RPMI7951 (cell line): ENCODE measurements at regions not wholly inside any gene's neighbourhood (a gene's known extent, or its start where the extent isn't known, plus 50 kb on each side); places are given as distances from the start of the nearest gene placed in this dataset.
"Not testable (repeated sequence)": the region's sequence is repeated elsewhere in the genome, so short reads cannot be mapped to it uniquely, and the experiment has no call there.

Source experiments
- DNase-seq: peaks from one replicate; pipeline ENCODE4 v3.0.0-alpha.2; 2012; ENCODE audit warnings: low read depth

DNA sequence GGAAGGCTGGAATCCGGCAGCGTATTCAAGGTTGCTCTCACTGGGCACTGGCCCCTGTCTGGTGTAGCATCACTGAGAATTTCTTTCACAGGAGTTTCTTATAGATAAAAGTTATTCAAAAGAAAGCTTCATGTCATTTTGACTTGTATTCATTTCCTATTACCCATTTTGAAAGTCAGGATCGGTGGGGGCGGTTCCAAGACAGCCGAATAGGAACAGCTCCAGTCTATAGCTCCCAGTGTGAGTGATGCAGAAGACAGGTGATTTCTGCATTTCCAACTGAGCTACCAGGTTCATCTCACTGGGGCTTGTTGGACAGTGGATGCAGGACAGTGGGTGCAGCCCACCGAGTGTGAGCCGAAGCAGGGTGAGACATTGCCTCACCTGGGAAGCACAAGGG is 51.5 kb upstream of the CDC42EP3 start:
- not testable (repeated sequence) for DNase-seq

DNA sequence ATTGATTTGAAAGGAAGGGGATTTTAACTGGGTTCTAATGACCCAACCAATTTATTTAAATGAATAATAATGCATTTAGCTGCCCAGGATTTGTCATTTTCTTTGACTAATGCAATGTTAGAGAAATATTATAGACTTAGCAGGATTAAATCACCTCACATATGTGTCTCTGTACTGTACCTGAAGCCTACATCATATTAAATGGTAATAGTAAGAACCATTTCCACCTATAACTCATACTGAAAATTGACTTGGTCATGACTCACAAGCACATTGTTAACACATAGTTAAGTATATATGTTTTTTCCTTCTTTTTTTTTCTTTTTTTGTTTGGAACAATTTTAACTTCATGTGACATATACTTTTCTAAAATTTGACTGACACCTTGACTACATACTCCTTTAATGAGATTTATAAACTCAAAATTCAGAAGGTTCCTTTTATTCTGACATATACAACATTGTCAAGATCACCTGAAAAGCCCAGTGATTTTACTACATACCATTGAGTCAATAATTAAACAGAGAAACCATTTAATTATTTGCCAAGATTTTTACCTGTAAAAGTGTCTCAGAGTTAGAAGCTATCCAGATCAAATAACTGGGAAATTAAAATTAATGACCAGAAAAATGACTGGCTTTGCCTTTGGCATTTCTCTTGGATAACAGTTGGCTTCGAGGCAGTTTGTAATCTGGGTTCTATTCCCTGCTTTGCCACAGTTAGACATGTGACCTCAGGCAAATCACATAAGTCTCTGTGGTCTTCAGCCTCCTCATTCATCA is 58.8 kb upstream of the CDC42EP3 start:
- no peak for DNase-seq

DNA sequence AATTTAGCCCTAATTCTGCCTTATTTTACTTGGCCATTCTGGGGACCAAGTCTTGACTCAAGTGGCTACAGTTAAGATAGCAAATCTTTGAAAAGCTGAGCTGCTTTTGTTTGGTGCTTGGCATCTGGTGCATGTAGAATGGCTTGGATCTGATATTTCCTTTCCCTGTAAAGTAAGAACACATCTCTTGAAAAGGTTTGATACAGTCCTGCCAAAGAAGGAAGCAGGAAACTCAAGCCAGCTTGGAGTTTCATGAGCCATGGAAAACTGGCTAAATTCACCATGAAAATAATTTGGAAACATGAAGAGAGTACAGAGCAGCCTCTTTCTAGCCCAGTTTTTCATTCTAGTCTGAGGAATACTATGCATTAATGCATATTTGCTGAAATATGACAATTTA is 61.0 kb upstream of the CDC42EP3 start:
- DNase-seq = not testable (repeated sequence)

DNA sequence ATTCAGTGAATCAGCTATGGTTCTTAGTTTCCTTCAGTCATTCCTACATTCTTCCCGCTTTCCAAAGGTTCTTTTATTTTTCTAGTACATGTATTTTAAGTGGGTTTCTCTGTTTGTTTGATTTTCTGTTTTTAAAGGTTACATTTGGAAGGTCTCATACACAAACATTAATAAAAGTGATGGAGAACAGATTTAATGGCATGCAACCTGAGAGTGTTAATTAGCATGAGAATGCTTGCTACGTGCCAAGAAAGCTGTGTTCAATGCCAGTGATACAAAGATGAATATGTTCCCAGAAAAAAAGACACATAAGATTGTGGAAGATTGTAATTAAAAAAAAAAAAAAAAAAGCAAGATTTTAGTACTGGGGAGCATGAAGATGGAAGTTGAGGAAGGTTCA is 61.8 kb upstream of the CDC42EP3 start:
- DNase-seq = no peak

DNA sequence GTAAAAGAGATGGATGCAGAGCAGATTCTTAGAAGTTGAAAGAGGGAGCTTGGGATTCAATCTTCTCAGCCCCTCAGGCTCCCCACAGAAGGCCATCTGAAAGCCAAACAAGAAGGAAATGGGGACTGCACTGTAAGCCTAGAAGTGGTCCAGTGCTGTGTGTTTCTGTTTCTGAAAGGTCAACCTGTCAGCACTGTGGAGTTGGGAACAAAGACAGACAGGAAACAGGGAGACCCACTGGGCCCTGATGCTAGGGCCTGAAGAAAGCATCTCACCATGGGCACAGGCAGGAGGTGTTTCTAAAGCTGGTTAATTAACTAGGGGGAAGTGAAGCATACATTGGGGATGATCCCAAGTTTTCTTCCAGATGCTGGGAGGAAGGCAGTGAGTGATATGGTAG is 62.5 kb upstream of the CDC42EP3 start:
- not testable (repeated sequence) for DNase-seq

DNA sequence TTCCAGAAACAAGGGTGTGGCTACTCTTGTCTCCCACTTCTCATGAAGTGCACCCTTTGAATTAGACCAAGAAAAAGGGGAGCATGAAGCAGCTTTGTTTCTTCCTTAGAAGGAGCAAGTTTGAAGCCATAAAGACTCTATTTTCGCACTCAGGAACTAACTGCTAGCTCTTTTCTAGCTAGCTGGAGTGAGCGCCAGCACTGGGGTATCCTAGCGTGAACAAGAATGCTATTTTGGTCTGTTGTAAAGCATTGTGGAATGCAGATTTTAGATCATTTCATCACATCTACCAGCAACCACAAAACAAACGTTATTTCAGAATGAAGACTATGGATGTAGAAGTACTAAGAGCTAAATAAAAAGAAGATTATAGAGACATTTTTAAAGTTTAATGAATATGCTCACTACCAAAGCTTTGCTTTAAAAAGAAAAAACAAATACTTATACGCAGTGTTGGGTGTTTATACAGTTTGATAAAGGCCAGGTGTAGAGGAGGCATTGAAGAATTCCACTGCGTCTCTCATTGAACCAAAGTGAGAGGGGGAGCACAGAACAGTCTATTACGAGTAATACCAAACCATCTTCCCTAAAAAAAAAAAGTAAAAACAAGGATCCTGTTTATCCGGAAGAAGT is 63.6 kb upstream of the CDC42EP3 start:
- DNase-seq = peak; percentile 66

DNA sequence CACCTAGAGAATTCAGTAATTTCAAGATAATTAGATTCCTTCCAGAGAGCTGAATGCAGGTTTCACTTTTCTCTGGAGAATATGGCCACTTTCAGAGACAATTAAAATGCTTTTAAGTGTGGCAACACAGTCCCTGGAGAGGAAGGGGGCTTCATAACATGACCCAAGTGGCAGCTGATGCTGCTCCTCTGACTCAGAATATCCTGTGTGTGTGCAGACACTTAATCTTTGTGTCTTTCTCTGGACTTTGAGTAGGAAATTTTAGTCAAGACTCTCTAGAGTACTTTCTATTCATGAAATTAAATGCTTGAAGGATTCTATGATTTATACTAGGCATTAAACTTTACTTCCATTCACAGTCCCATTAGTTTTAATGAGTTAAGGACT is 64.1 kb upstream of the CDC42EP3 start:
- peak; percentile 46 for DNase-seq

DNA sequence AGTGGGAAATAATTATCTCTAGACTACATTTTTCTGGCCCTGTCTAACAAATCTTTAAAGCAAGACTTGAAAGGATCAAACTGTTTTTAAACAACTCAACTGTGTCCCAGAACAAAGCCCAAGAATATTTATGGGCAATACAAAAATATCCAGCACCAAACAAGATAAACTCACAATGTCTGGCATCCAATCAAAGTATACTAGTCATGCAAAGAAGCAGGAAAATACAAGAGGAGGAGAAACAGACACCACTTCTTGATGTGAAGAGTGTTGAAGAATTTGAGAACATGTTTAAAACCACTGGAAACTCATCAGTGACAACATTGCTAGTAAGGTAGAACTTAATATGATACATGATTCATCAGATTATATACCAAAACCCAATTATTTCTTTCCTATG is 66.1 kb upstream of the CDC42EP3 start:
- no peak for DNase-seq

DNA sequence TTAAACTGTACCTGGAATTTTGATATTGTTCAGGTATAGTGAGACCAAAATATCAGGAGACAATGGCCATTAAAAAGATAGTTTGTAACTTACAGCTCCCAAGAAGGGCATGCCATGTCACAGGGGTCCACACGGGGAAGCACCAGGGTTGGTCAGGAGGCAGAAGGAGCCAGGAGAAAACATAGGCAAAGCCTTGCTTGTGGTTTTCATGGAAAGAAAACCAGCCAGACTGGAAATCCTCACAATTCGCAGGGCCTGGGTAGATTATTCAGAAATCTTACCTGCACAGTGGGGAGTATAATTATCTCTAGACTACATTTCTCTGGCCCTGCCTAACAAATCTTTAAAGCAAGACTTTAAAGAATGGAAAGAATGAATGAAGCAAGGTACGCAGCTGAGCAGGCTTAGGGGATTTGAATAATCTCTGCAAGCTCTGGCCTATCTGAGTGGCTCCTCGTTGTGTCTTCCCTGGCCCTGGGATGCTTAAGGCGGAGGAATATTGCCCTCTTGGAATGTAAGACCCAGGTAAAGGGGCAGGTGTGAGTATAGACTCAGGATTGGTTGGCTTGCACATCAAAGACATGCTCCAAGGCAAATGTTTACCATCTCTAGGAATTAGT is 66.9 kb upstream of the CDC42EP3 start:
- DNase-seq = no peak

DNA sequence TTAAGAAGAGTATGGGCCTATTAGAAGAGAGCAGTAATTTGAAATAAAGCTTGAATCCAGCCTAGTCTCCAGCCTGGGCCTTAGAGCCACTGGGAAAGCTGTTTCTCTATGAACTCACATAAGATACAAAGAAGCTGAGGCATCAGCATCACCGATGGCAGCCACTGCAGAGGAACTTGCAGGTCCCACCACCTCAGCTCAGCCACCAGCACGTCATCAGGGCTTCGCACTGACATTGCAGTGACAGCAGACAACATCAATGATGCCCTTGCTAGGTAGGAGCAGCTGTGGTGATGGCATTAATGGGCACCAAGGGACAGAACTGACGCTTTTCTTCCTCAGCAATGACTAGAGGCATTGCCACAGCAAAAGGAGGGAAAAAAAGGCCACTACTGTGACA is 67.7 kb upstream of the CDC42EP3 start:
- DNase-seq = no peak

DNA sequence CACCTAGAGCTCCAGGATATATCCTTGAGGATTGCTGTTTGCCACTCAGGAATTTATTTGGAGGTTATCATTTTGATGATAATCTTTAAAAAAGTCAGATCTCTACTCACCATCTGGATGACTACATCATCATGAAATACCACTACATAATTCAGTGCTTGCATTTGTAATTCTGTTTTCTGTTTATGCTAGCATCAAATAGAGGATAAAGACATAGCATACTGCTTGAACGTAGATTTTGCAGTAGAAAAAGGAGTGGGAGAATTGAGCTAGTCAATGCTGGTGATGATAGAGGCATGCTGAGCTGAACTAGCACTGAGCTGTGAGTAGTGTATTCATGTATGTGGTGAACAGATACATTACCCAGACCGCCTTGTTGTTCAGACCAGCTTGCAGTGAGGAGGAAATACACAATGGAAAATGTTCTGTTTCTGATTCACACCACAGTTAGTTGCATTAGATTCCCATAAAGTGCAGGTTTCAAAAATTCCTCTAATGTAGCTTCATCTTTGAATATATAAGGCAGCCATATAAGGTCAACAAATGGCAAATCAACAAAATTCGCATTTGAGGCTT is 68.8 kb upstream of the CDC42EP3 start:
- no peak for DNase-seq

DNA sequence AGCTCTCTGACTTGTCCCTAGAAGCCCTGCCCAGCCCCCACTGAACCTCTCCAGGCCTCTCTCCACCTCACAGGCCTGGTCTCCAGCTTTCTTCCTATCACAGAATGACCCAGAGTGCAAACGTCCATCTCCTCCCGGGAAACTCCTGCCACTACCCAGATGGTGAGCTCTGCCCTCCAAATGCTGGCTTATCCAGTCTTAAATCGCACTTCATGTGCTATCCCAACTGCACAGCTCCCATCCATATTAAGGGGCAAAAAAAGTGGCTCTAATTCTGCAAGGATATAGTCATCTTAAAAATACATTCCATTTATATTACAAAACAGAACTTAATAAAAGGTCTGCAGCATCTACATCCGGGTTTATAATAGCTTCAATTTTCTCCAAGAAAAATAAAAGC is 70.8 kb upstream of the CDC42EP3 start:
- DNase-seq = no peak

DNA sequence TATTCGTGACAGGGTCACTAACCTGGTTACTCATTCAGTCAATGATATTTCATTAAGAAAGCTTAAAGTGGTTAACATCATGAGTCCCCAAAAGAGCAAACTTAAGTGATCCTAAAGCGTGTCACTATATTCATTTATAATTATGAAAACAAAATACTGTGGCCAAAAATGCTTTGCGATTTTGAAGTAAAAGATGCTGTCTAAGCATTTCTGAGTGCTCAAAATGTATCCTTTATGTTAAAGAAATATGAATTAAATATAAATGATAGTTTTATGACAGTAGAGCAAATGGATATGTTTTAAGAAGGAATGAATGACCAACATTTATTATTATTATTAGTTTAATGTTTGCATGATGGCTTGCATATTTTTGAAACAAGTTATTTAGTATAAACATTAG is 72.6 kb upstream of the CDC42EP3 start:
- no peak for DNase-seq

DNA sequence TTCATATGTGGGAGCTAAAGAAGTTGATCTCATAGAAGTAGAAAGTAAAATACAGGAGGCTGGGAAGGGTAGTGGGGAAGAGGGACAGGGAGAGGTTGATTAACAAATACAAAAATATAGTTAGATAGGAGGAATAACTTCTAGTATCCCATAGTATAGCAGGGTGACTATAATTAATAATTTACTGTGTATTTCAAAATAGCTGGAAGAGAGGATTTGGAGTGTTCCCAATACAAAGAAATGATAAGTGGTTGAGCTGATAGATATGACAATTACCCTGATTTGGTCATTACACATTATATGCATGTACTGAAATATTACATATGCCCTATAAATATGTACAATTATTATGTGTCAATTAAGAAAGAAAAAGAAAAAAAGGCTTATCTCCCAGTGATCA is 73.5 kb upstream of the CDC42EP3 start:
- DNase-seq = not testable (repeated sequence)

DNA sequence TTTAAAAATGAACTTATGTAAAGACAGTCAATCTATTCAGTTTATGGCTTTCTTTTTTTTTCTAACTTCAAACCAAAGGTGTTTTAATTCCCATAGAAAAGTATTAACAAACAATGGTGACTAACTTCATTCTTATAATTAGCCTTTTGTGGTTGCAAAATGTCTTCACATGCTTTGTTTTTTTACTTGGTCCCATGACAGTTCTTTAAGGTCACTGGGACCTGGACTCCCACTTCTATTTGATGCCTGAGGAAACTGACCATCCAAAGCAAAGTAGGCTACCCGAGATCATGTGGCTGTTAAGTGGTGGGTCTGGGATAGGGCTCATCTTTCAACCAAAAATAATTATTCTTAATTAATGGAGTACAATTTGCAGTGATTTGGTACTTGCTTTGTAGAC is 74.6 kb upstream of the CDC42EP3 start:
- DNase-seq = not testable (repeated sequence)

DNA sequence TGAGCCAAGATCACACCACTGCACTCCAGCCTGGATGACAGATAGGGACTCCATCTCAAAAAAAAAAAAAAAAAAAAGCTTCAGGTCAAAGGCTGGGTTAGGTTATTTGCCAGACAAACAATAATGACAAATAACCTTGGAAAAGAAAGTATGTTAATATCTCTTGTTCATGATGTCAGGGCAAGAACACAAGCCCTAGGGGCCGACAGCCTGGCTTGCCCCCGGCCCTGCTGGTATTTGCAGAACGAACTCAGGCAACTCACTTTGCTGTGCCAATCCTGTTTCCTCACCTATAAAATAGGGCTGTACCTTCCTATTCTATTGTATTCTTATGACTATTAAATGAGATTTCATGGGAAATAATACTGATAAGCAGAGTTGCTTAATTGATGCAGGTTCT is 75.4 kb upstream of the CDC42EP3 start:
- DNase-seq = no peak

DNA sequence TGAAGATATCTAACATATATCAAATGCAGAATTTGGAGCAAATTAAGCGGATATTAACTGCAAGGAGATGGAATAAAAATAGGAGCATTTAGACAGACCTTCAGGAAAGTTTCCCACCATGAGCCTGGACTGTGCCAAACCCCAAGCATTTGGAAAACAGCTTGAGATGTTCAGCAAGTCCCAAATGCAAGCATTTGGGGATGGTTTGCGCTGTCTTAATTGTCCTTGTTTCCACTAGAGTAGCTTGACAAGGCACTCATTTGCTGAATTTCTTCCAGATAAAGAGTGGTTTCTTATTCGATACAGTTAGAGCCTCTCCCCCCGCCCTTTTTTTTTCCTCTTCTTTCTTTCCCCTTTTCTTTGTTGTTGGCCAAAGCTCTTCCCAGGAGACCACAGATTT is 77.1 kb upstream of the CDC42EP3 start:
- DNase-seq = no peak

DNA sequence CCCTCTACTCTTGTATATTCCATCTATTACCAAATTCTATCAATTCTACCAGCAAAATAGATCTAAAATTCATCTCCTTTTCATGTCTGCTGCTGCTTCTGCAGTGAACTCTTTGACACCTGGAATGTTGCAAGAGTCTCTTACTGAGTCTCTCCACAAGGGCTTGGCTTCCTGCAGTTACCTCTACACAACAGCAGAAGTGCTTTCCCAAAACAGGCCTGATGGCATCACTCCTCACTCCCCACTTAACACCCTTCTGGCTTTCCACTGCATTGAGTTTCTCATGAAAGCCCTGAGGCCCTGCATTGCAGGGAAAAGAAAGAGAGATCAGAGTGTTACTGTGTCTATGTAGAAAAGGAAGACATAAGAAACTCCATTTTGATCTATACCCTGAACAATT is 78.8 kb upstream of the CDC42EP3 start:
- DNase-seq = not testable (repeated sequence)

DNA sequence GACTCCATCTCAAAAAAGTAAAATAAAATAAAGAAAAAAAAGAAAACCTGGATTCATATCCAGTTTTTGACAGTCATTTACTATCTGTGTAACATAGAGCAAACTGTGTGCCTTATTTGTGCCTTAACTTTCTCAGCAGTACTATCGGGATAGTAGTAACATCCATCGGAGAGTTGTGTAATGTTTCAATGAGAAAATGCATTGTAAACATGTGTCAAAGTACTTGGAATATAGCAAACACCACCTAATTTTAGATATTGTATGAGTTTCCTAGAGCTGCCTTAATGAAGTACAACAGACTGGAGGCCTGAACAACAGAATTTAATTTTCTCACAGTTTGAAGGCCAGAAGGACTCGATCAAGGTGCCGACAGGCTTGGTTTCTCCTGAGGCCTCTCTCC is 81.3 kb upstream of the CDC42EP3 start:
- no peak for DNase-seq

DNA sequence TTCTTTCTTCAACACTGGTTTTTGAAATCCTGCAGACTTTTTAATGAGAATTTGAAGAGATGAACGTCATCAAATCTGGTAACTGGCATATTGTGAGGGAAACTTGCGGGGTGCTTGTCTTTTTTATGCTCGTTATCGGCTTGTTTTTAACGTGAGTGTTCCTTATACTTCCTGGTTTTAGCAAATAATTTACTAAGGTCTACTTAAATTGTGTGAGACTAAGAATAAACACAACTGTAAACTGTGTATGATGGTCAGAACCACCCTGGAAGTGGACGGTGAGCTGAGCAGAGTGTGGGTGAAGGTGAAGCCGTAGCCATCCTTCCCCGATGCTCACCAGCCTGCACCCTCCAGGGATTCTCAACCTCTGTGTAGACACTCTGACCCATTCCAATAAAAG is 82.3 kb upstream of the CDC42EP3 start:
- no peak for DNase-seq

DNA sequence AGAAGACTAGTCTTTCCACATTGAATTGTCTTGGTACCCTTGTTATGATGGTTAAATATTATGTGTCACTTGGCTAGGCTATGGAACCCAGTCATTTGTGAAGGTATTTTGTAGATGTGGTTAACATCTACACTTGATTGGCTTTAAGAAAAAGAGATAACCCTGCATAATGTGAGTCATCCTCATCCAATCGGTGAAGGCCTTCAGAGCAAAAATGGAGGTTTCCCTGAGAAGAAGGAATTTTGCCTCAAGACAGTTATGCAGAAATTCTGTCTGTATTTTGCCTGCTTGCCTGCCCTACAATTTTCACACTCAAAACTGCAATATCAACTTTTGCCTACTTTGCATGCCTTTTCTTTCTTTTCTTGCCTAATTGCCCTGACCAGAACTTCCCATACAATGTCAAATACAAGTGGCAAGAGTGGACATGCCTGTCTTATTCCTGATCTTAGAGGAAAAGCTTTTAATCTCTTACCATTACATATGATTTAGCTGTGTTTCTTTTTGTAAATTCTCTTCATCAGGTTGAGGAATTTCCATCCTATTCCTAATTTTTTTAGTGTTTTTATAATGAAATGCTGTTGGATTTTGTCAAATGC is 84.6 kb upstream of the CDC42EP3 start:
- DNase-seq = peak; percentile 61

DNA sequence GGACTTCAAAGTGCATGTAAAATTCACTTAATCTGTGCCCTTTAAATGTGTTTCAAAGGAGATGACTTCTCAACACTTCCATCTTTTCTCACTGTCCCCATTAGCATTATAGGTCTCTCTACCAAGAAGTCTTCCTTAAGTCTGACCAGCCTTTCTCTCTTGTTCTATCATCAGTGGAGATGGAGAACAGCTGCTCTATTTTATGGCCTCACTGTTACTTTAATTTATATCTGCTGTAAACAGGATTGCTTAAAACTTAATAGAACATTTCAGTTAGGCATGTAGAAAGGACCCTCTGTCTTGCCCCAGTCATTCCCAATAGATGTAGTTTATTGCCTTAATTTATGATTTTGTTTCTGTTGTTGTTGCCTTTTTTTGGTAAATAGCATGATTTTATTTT is 86.0 kb upstream of the CDC42EP3 start:
- DNase-seq = not testable (repeated sequence)
